Suppressor macrophage treated with lipopolysaccharide for 4 hours (primary cell): ENCODE measurements at regions not wholly inside any gene's neighbourhood (a gene's known extent, or its start where the extent isn't known, plus 50 kb on each side); places are given as distances from the start of the nearest gene placed in this dataset.

Experiments used
- DNase-seq: peaks from one replicate; pipeline ENCODE4 v3.0.0-alpha.2; 2020

DNA sequence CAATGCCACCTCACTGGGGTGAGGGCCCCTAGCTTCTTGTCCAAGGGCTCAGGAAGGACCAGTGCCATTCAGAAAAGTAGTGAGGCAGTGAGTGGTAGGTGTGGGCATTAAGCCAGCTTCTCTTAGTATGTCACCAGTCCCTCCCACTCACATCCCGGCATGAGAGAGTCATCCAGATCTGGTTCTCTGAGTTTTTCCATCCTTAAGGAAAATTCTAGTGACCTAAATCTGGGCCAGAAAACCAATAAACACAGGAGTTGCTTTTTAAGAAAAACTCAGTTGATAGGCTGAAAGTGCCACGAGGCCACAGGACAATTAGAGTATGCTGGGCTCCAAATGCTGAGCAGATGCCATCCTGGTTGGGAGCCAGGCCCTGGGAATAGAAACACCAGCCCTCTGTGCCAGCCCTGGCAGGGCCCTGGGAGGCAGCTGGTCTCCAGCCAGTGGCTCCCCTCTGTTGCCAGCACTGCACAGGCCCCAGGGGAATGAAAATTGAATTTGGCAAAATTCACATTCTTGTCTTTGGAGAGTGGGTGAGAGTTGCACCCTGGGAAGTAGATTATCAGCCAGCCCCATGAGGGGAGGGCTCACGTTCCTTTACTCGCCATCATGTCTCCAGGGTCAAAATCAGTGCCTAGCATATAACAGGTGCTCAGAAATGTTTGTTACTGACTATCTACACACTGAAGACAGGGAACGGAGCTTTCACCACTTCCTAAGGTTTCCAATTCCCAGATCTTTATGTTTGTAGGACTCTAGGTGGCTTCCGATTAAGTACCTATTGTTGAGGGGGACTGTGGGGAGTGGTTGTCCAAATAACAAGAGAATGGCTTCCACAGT lies 52.8 kb downstream of the FAM43A start:
- no peak for DNase-seq

DNA sequence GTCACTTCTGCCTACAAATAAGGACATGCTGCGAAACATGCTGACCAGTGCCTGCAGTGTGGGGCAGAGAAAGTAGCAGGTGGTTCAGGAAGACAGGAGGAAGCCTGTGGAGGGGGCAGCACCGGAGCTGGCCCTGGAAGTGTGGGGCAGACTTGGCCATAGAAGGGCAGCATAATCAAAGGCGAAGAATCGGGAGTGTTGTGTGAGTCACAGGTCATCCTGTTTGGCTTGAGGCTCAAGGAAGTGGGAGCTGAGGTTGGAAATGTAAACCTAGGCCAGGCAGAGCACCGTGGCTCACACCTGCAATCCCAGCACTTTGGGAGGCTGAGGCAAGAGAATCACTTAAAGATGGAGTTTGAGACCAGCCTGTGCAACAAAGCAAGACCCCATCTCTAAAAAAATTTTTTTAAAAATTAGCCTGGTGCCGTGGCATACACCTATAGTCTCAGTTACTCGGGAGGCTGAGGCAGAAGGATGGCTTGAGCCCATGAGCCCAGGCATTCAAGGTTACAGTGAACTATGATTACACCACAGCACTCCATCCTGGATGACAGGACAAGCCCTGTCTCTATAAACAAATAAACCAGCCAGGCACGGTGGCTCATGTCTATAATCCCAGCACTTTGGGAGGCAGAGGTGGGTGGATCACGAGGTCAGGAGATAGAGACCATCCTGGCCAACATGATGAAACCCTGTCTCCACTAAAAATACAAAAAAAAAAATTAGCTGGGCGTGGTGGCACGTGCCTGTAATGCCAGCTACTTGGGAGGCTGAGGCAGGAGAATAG lies 54.0 kb downstream of the FAM43A start:
- DNase-seq: no peak

DNA sequence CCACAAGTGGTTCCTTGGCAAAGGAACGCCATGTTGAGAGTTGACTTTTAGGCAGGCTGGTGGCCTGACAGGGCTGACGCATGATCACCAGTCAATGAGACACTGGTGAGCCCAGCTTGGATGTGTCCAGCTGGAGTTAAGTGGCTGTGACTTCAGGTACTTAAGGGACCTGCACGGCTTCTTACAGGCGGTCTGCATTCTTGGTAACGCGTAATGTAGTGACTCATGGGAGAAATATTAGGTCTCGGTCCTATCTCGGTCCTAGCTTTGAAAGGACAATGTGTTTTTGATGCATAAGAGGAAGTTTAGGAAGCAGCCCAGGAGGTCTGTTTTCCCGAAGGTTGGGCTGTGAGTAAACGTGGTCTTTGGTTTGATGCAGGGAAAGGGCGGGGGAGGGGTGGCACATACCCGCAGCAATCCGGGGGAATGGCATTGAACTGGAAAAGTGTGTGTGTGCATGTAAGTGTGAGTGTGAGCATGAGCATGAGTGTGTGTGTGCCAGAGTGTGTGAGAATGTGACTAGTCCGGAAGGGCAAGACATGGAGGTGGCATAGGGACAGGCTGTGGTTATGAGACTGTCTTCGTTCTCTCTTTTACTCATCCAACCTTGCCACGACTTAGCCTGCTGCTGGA lies 55.3 kb downstream of the FAM43A start:
- DNase-seq: no peak

DNA sequence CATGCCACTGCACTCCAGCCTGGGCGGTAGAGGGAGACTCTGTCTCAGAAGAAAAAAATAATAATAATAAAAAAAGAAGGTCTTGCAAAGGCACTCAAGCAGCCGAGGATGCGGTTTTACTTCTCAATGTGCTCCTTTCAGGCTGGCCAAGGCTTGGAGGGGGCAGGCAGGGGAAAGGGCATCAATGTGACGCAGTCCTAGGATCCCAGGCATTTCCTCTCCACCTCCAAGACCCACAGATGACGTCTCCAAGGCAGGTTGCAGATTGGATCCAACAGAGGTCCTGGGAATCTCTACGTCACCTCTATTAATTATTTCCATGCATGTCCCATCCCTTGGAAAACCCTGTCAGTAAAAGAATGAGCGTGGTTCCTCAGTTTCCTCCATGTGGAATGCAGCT lies 56.2 kb downstream of the FAM43A start:
- no peak for DNase-seq

DNA sequence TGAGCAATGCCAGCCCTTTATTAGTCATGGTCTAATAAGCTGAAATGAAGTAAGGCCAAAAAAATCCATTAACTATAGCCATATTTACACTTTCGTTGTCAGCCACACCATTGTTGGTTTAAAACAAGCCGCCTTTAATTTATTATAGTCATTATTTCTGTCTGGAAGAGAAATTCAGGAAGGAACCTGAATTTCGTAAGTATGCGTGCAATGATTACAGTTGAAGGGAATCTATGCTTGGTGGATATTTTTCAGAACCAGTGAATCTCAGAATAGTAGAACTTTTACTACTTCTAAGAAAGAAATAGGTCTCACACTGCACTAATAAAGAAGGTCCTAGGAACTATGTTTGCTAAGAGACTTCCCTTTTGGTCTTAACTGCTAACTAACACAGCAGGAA lies 59.1 kb downstream of the FAM43A start:
- peak; percentile 31 for DNase-seq

DNA sequence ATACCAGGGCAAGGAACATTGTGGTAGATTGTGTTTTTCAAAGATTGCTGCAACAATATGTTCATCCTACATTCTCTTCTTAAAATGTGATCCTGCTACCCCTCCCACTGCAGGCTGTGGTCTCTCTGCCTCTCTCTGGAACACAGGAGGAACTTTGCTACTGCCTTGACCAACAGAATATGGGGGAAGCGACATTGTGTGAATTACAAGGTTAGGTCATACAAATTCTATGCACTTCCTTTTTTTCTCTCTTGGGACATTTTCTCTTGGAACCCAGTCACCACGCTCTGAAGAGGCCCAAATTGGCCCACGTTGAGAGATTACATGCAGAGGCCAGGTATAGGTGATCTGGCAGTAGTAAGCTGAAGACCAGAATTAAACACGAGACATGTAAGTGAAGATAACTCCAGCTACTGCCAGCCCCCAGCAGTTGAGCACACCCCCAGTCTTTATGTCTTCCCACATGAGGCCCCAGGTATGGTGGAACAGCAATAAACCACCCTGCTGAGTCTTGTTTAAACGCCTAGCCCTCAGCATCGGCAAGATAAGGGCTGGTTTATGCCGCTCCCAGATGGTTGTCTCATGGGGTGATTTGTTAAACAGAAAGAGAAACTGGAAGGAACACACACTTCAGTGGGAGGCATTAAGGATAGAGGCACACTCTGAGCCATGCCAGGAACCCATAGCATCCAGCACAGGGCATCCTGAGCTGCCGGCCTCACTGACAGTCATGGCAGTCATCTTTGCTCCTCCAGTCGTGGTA lies 59.9 kb downstream of the FAM43A start:
- DNase-seq: peak; percentile 67

DNA sequence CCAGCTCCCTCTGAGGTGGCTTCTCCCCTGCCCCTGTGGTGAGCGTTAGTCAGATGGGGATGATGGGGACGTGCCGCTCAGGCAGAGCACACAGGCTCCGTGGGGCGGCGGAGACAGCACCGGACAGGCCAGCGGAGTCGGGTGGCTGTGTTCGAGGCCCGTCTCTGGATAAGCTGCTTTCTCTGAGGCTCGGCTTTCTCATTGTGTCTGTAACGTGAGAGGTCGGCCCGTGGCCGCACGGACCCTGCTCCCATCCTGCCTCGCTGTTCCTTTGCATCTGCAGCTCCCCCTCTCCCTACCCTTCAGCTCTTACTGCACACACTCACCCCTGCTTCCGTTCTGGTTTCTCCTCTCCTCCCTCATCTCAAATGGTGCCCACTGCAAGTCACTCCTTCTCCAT lies 62.5 kb downstream of the FAM43A start:
- no peak for DNase-seq

DNA sequence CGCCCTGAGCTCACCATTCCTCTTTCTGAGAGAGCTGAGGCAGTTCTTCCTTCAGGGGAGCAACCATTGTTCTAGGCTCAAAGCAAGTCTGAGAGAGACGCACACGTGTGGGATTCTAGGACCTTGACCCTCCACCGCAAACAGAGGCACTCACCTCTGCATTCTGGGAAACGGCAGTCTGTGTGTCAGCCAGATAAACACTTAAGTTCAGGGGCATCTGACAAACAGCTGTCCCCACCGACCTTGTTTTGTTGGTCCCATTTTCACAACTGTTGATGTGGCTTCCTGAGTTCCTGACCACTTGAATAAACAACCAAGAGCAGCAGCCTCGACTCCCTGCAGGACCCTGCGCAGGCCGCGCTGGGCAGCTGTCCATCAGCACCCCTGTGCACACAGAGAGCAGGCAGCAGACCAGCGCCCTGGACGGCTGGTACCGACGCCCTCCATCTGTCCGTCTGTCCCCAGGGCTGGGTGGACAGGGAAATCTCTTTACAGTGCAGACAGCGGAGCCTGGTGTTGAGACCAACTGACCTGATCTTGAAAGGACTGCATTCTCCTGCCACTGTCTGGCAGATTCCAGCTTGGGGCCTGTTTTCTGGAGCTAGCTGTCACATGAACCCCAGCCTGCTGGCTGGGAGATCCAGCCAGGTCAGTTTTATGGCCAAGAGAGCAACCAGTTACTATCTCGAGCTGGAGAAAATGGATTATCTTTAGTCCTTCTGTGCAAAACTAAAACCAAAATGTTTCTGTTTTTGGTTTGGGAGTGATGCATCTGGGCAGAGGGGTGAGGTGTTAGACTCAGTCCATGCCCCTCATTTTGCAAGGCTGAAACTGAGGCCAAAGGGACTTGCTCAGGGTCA lies 64.2 kb downstream of the FAM43A start:
- DNase-seq: no peak

DNA sequence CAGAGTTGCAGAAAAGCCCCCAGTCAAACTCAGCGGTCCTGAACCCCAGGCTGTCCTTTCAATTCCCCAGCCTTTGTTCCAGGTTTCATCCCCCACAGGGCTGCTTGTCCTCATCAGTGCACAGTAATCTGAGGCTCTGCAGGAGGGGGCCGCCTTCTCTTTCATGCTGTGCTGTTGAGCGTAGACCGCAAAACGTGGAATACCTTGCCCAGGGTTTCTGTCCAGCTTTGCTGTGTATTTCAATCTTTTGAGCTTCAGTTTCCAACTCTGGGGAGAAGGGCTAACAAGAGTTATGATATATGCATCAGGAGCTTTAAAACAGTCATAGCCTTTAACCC lies 64.8 kb downstream of the FAM43A start:
- DNase-seq: no peak

DNA sequence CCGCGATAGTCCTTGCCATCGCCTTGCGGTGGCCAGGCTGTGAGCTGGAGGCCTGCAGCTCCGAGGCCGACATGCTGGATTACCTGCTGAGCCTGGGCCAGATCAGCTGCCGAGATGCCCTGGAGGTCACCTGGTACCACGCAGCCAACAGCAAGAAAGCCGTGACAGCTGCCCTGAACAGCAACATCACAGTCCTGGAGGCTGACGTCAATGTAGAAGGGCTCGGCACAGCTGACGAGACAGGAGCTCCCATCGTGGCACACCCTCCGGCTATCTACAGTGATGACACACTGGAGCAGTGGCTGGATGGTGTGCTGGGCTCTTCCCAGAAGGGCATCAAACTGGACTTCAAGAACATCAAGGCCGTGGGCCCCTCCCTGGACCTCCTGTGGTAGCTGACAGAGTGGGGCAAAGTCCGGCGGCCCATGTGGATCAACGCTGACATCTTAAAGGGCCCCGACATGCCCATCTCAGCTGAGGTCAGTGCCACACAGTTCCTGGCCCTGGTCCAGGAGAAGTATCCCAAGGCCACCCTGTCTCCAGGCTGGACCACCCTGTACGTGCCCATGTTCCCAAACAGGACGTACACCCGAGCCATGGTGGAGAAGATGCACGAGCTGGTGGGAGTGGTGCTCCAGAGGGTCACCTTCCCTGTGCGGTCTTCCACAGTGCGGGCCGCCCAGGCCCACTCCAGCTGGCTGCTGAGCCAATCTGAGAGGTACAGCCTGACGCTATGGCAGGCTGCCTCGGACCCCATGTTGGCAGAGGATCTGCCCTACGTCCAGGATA lies 70.2 kb downstream of the FAM43A start:
- no peak for DNase-seq

DNA sequence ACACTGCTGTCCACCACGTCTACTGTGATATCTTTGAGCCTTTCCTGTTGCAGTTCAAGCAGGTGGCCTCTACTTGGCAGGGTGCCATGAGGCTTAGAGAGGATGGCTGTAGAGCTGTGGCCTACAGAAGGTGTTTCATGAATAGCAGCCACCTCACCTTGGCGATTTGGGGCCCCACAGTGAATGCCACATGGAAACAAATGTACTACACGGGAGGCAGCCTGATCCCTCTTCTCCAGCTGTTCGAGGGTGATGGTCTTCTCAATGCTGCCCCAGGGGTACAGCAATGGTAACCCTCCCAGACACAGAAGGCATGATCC lies 70.7 kb downstream of the FAM43A start:
- no peak for DNase-seq

DNA sequence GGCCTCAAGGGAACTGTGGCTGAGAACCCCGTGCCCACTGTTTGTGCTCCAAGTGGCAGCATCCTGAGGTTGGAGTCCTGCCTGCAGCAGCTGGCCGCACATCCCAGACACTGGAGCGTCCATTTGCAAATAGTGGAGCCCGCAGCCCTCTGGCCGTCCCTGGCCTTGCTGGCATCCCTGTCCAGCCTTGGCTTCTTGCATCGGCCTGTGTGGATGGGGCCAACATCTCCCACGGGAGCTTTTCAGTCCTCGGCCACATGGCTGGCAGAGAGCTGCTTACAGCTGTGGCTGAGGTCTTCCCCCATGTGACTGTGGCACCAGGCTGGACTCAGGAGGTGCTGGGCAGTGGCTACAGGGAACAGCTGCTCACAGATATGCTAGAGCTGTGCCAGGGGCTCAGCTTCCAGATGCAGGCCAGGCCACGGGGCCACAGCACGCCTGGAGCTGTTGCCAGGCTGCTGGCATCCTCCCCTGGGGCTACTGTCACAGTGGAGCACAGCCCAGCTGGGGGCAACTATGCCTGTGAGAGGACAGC lies 71.2 kb downstream of the FAM43A start:
- no peak for DNase-seq

DNA sequence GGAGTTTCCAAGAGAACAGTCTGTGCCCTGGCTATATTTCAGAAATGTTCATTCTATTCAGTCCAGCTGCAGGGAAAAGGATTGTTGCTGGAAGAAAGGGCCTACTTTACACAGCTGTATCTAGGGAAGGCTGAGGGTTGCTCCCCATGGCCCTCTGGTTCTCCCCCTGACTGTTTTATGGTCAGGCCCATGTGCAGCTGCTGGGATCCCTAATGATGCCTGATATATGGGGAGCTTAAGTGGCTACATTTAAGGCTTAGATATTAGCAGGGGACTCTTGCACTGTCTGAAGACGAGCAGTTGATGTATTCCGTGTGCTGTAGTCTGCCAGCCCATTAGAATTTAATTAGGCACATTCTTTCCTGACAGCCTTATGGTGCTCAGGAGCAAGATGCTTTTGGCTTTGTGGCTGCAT lies 72.0 kb downstream of the FAM43A start:
- DNase-seq: no peak

DNA sequence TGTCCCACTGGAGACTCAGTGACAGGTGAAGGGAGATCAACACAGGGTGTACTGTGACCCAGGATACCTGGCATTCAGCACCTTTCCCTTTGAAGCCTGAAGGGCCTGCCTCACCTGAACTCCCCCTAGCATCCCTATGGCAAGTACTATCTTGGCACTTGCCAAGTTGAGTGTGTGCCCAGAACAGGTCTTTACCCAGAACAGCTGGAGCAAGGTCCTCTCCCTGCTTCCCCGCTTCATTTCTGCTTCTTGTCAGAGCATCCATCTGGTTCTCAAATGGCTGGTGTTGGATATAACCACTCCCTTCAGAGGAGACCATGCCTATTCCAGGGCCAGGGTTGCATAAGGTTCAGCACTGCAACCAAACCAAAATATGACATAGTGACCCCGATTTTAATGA lies 73.0 kb downstream of the FAM43A start:
- no peak for DNase-seq

DNA sequence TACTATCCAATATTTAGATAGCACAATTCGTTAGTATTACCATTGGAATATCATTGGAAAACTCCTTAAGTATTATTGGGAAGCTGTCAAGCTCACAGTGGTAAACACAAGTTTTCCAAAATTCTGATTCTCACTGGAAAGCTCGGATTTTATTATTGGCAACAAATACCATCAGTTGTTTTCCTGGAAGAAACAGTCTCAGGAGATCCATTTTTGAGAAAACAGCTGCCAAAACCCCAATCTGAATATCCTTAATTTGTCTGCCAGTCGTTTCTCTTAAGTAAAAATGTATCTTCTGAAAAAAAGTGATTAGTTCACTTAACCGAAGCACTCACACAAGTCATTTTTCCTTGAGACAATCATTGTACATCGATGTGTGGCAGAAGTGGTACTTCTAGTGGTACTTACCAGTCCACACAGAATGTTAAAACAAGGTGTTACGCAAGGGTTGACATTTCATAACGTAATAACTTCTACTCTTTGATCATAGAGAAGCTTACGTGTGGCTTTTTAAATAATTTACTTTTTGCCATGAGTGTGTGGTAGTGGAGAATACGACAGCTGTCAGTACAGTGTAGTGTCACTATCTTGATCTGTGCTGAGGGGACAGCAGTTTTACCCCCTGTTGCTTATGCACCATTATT lies 74.9 kb downstream of the FAM43A start:
- DNase-seq: peak; percentile 41

DNA sequence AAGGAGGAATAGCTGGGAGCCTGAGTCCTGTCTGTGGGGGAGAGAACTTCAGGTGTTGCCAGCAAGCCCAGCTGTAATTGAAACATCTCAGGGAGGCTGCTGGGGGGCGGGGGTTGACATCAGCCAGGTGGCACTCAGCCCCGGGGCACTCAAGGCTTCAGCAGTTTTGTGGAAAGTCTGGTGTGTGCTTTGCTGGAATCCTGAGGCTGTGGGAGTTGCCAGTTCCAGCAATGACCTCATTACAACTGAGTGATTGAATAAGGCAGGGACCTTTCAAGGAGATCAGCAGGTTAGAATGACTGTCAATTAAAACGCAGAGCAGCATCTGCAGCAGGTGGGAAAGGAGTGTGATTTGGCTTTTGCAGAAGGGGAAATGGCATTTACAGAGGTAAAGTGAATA lies 75.7 kb downstream of the FAM43A start:
- DNase-seq: no peak

DNA sequence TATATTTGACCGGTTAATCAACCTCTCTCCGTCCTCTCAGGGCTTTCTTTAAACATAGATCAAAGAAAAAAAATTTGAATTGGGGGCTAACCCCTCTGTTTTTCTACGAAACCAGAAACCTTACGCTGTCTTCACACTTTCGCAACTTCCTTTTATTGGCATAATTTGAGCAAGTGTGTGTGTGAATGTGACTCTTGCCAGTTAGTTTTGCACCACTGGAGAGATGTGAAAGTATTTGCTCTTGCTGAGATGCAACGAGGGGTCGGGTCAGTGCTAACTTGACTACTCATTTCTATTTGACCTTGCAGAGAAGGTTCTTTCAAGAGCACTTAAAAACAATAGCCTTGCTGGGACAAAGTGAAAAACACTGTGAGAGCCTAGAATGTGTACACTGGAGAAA lies 81.2 kb downstream of the FAM43A start:
- DNase-seq: peak; percentile 45

DNA sequence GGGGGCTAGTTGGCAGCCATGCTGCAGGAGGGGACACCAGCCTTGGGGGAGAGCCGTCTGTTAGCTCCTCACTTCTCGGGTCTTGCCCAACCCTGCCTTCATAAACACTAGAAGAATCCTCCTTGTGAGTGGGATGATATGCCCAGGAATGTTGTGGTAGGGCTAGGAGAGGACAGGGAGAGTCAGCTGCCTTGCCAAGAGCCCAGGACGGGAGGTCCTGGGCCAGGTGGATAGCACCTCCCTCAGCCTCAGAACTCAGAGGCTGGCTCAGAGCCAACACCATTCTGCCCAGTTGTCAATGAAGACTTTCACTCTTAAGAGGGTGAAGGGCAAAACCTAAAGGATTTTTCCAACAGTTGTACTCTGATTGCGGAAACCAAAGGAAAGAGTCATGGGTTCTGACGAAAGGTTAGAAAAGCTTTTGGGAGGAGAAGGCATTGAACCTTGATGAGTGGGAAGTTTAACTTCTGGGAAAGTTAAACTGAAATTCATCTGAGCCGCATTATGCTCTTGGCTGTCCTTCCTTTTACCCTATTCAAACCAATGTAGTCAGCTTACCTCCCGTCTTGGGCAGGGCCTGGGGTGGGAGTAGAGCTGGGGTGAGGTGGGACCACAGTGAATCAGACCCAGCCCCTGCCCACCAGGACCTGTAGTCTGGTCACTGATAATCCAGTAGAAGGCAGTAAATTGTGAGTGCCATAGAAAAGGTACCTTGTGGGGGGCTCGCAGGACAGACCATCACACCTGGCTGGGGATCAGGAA lies 81.9 kb downstream of the FAM43A start:
- DNase-seq: no peak

DNA sequence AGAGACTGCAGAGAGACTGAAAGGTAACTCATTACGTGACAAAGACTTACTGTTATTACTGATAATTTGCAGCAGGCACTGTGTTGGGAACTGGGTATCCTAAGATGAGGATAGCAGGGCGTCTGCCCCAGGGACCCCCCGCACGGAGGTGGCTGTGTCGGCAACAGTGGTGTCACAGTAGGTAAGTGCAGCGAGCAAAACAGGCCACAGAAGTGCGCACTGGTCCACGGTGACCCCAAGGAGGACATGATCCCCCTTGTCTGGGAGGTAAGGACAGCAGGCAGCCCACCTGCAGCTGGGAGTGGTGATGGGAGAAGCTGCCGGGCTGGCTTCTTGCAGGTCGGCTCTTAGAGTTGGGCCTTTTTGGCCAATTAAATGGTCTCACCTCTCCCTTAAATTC lies 82.9 kb downstream of the FAM43A start:
- no peak for DNase-seq
